Muscle layer of duodenum (tissue), 2 donors: ENCODE measurements at regions not wholly inside any gene's neighbourhood (a gene's known extent, or its start where the extent isn't known, plus 50 kb on each side); places are given as distances from the start of the nearest gene placed in this dataset.

ENCODE experiments used
- H3K27ac ChIP-seq: one replicate; pipeline ENCODE4 v1.7.0; 2013; ENCODE audit warnings: mild to moderate bottlenecking, low read length
- H3K27me3 ChIP-seq: one replicate; pipeline ENCODE4 v1.7.0; 2013; ENCODE audit warnings: low read depth, mild to moderate bottlenecking, control low read depth, low read length
- H3K36me3 ChIP-seq, 2 donors: one replicate each; pipeline ENCODE4 v1.7.0; 2013; ENCODE audit warnings: low read length in 2 of 2, control low read depth in 1 of 2, mild to moderate bottlenecking in 1 of 2; ENCODE audit not compliant: insufficient read depth in 2 of 2, control insufficient read depth in 1 of 2
- H3K4me1 ChIP-seq, 2 donors: one replicate each; pipeline ENCODE4 v1.7.0; 2013; ENCODE audit warnings: low read length in 2 of 2, mild to moderate bottlenecking in 2 of 2, control low read depth in 1 of 2, moderate library complexity in 1 of 2; ENCODE audit not compliant: insufficient read depth in 2 of 2, control insufficient read depth in 1 of 2
- H3K4me3 ChIP-seq, 2 donors: one replicate each; pipeline ENCODE4 v1.7.0; 2013; ENCODE audit warnings: low read length in 2 of 2, low read depth in 1 of 2, mild to moderate bottlenecking in 1 of 2
- H3K9me3 ChIP-seq, 2 donors: one replicate each; pipeline ENCODE4 v1.7.0; 2013; ENCODE audit warnings: low read length in 2 of 2, control low read depth in 1 of 2, mild to moderate bottlenecking in 1 of 2; ENCODE audit not compliant: control insufficient read depth in 1 of 2
- donor health status: healthy.

DNA sequence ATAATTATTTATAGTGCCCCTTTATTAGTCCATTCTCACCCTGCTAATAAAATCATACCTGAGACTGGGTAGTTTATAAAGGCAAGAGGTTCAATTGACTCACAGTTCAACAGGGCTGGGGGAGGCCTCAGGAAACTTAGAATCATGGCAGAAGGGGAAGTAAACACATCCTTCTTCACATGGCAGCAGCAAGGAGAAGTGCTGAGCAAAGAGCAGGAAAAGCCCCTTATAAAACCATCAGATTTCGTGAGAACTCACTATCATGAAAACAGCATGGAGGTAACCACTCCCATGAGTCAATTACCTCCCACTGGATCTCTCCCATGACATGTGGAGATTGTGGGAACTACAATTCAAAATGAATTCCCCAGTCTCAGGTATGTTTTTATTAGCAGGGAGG is 89.9 kb upstream of the STARD13 start:
- no peak overlapping the region for H3K27ac ChIP-seq
- no peak overlapping the region for H3K4me3 ChIP-seq
- H3K4me1 ChIP-seq, result no peaks in the 10 kb centered on the region
- H3K36me3 ChIP-seq, result no peaks in the 10 kb centered on the region
- H3K9me3 ChIP-seq, result no peaks in the 10 kb centered on the region
- no peaks in the 10 kb centered on the region for H3K27me3 ChIP-seq

DNA sequence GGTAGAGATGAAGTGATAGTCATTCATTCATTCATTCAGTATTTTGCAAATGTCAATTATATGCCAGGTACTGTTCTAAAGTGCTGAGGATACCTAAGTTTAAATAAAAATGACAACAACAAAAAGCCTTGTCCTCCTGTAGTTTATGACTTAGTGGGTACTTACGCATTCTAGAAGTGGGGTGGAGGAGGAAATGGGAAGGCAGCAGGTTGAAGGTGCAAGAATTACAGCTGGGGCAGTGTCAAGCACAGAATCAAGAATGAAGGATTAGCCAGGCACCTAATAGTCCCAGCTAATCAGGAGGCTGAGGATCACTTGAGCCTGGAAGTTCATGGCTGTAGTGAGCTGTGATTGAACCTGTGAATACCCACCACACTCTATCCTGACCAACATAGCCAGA is 90.7 kb upstream of the STARD13 start:
- H3K4me1 ChIP-seq, result no peaks in the 10 kb centered on the region
- no peak overlapping the region for H3K27ac ChIP-seq
- H3K27me3 ChIP-seq, result no peaks in the 10 kb centered on the region
- no peak overlapping the region for H3K4me3 ChIP-seq
- H3K36me3 ChIP-seq, result no peaks in the 10 kb centered on the region
- H3K9me3 ChIP-seq, result no peaks in the 10 kb centered on the region

- no peaks in the 10 kb centered on the region for H3K4me1 ChIP-seq
- no peaks in the 10 kb centered on the region for H3K9me3 ChIP-seq
- H3K36me3 ChIP-seq, result no peaks in the 10 kb centered on the region
- H3K4me3 ChIP-seq, result no peak overlapping the region
- no peak overlapping the region for H3K27ac ChIP-seq
- no peaks in the 10 kb centered on the region for H3K27me3 ChIP-seq
Observed at GRCh38 chr13:33377411-33377810, 91.9 kb upstream of the STARD13 start.

DNA sequence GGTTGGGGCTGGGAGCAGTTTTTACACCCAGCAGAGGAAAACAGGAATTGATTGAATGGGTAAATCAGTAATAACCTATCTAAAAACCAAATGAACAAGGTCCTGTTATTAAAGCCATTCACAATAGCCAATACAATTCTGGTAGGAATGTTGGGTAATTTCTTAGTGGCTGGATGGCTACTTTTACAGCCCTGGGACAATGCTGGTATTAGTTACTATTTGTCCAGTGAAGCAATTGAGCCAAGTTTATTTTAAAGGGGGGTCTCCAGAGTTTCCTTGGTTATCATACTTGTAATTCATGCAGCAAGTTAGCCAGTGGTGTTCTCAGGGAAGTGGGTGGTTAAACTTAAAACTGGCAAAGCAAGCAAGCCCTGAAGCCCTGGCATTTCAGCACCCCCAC is 92.3 kb upstream of the STARD13 start:
- Histone ChIP-seq H3K27me3 (no peaks in the 10 kb centered on the region), H3K27ac (no peak overlapping the region), H3K9me3 (no peaks in the 10 kb centered on the region)

GRCh38 chr13:33379608-33380007 is 94.1 kb upstream of the STARD13 start:
- H3K4me1 ChIP-seq, result peaks cover 0 to 4% of the 10 kb centered on the region in 2 donors
- H3K9me3 ChIP-seq, result no peaks in the 10 kb centered on the region
- no peak overlapping the region for H3K27ac ChIP-seq
- H3K27me3 ChIP-seq, result no peaks in the 10 kb centered on the region
- no peaks in the 10 kb centered on the region for H3K36me3 ChIP-seq
- no peak overlapping the region for H3K4me3 ChIP-seq

More for the DNA sequence above, 92.3 kb upstream of the STARD13 start:
- Histone ChIP-seq H3K36me3 (no peaks in the 10 kb centered on the region), H3K4me1 (no peaks in the 10 kb centered on the region), H3K4me3 (no peak overlapping the region)

- H3K36me3 ChIP-seq, result no peaks in the 10 kb centered on the region
- H3K4me3 ChIP-seq, result no peak overlapping the region
- no peak overlapping the region for H3K27ac ChIP-seq
- H3K9me3 ChIP-seq, result no peaks in the 10 kb centered on the region
- no peaks in the 10 kb centered on the region for H3K27me3 ChIP-seq
- H3K4me1 ChIP-seq, result peaks cover 0 to 4% of the 10 kb centered on the region in 2 donors
Observed at GRCh38 chr13:33380487-33381079, 95.0 kb upstream of the STARD13 start.

GRCh38 chr13:33381180-33381579 is 95.6 kb upstream of the STARD13 start:
- Histone ChIP-seq H3K27me3 (no peaks in the 10 kb centered on the region), H3K9me3 (no peaks in the 10 kb centered on the region), H3K27ac (no peak overlapping the region), H3K4me1 (peaks cover 0 to 4% of the 10 kb centered on the region in 2 donors), H3K36me3 (no peaks in the 10 kb centered on the region), H3K4me3 (no peak overlapping the region)

DNA sequence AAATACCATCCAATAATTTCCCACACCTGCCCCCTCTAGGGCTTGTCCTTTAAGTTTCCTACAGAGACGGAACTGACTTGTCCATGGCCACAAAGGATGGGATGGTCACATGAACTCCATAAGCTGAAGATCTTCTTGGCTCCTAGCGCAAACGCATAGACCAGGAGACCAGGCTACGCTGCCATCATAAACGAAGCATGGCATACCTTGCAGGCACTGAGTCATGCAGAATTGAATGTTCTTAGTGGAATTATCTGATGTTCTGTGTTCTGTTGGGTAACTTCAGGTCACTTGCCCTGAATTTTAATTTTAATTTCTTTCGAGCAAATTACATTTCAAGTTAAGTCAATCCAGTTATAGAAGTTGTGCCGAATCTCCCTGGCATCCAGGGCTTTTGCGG is 96.4 kb upstream of the STARD13 start:
- Histone ChIP-seq H3K9me3 (no peaks in the 10 kb centered on the region), H3K36me3 (no peaks in the 10 kb centered on the region), H3K4me1 (peaks cover 0 to 4% of the 10 kb centered on the region in 2 donors), H3K27ac (no peak overlapping the region), H3K4me3 (no peak overlapping the region), H3K27me3 (no peaks in the 10 kb centered on the region)

GRCh38 chr13:33383724-33384577 is 98.4 kb upstream of the STARD13 start:
- Histone ChIP-seq H3K4me3 (no peak overlapping the region), H3K4me1 (peaks cover 0 to 4% of the 10 kb centered on the region in 2 donors), H3K9me3 (no peaks in the 10 kb centered on the region), H3K27ac (peak overlapping the region; percentile 4), H3K27me3 (no peaks in the 10 kb centered on the region), H3K36me3 (no peaks in the 10 kb centered on the region)

DNA sequence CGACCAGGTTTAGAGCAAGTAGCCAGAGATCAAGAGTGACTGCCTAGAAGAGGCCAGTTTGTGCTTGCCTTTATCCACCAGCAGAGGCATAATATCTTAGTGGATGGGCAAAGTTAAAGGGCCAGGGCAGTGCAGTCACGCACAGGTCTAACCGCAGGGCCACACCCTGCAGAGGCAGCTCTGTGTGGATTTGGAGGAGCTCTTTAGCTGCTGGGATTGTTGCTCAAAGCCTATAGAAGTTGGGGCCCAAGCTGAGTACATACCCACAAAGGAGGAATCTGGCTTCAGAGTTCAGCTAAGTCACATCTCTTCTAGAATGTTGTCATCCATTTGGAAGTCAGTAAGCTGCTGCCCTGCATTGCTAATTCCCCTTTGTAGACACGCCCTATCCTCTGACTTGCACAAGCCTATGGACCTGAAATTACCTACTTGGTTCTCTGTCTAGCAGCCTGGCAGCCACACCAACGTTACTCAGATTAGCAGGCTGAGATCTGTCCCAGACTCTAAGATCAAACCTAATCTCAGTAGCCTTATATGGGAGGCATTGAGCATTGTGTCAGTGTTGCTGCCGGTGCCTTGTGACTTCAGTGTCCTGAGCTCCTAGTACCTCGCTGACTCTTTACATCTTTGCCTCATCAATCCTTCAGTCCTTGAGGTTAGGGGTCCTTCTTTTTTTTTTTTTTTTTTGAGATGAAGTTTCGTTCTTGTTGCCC is 102.9 kb upstream of the STARD13 start:
- H3K4me3 ChIP-seq, result no peak overlapping the region
- no peaks in the 10 kb centered on the region for H3K27me3 ChIP-seq
- peaks cover 4 to 5% of the 10 kb centered on the region in 2 donors for H3K4me1 ChIP-seq
- H3K9me3 ChIP-seq, result no peaks in the 10 kb centered on the region
- H3K36me3 ChIP-seq, result no peaks in the 10 kb centered on the region
- H3K27ac ChIP-seq, result no peak overlapping the region

DNA sequence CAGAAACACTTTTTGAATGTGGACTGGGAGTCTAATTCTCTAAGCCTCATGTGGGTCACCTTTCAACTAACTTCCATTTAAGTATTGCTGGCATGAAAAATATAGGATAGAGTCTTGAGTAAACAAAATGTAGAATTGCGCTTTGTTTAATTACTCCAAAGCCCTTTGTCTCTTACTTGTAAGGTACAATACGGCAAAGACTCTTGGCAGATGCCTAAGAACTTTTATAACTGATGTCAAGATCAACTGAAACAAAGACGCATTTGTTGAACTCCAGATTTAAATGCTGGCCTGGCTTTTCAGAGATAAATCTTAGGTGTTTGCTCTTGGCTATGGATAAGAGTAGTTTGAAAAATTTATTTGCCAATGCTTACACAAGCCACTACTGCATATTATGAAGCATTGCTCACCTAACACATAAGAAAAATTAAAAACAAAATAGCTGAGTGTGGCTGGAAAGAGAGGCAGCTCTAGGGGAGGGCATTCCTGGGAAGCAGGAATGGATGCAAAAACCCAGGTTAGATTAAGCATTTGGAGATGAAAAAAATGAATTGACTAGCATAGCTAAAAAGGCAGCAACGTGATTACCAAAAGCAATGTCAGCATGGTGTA is 107.3 kb upstream of the STARD13 start:
- Histone ChIP-seq H3K27ac (peak overlapping the region; percentile 30), H3K27me3 (no peaks in the 10 kb centered on the region), H3K4me1 (peaks cover 0 to 5% of the 10 kb centered on the region in 2 donors), H3K4me3 (no peak overlapping the region), H3K9me3 (no peaks in the 10 kb centered on the region), H3K36me3 (no peaks in the 10 kb centered on the region)
